NCI-H2029 treated with DMSO at 0.1 percent for 48 hours (cell line): ENCODE measurements at regions not wholly inside any gene's neighbourhood (a gene's known extent, or its start where the extent isn't known, plus 50 kb on each side); places are given as distances from the start of the nearest gene placed in this dataset.
"Not testable (repeated sequence)": the region's sequence is repeated elsewhere in the genome, so short reads cannot be mapped to it uniquely, and the experiment has no call there.

Experiments used
- DNase-seq: peaks from one replicate; lab custom pipeline; 2025; lab: John Stamatoyannopoulos, UW

- no peak for DNase-seq
These were observed 605.5 kb downstream of the MID1IP1 start for GRCh38 chrX:39406799-39407198.

GRCh38 chrX:39409246-39409917 is 608.1 kb downstream of the MID1IP1 start:
- no peak for DNase-seq

- no peak for DNase-seq
These were observed 613.1 kb downstream of the MID1IP1 start for GRCh38 chrX:39414290-39414854.

- no peak for DNase-seq
These were observed 615.4 kb downstream of the MID1IP1 start for GRCh38 chrX:39416547-39417260.

- no peak for DNase-seq
These were observed 617.0 kb downstream of the MID1IP1 start for GRCh38 chrX:39418254-39418704.

GRCh38 chrX:39418731-39419638 is 617.7 kb downstream of the MID1IP1 start:
- no peak for DNase-seq

GRCh38 chrX:39421006-39421405 is 619.7 kb downstream of the MID1IP1 start:
- no peak for DNase-seq

GRCh38 chrX:39425124-39425806 is 624.0 kb downstream of the MID1IP1 start:
- no peak for DNase-seq

- no peak for DNase-seq
These were observed 624.8 kb downstream of the MID1IP1 start for GRCh38 chrX:39426101-39426500.

GRCh38 chrX:39427492-39427891 is 626.2 kb downstream of the MID1IP1 start:
- DNase-seq = no peak

GRCh38 chrX:39427906-39428305 is 626.6 kb downstream of the MID1IP1 start:
- no peak for DNase-seq

GRCh38 chrX:39430551-39430950 is 629.3 kb downstream of the MID1IP1 start:
- DNase-seq = no peak

- no peak for DNase-seq
These were observed 630.6 kb downstream of the MID1IP1 start for GRCh38 chrX:39431893-39432292.

GRCh38 chrX:39434671-39435070 is 633.4 kb downstream of the MID1IP1 start:
- not testable (repeated sequence) for DNase-seq

- not testable (repeated sequence) for DNase-seq
These were observed 635.3 kb downstream of the MID1IP1 start for GRCh38 chrX:39436538-39436937.

- no peak for DNase-seq
These were observed 636.6 kb downstream of the MID1IP1 start for GRCh38 chrX:39437670-39438441.

GRCh38 chrX:39438603-39439602 is 637.6 kb downstream of the MID1IP1 start:
- no peak for DNase-seq

- DNase-seq = no peak
These were observed 638.9 kb downstream of the MID1IP1 start for GRCh38 chrX:39439906-39440798.
